Thyroid gland (tissue), 4 donors: ENCODE measurements at regions not wholly inside any gene's neighbourhood (a gene's known extent, or its start where the extent isn't known, plus 50 kb on each side); places are given as distances from the start of the nearest gene placed in this dataset.

Experiments used
- DNase-seq, 2 donors: peaks; one replicate each; pipeline ENCODE4 v3.0.0-alpha.2; 2019
- H3K27ac ChIP-seq, 3 donors: fragments of 200-600 bp; sonication (generic); 1 replicate in 2 of 3; 2 replicates in 1 of 3; pipeline ENCODE4 v1.5.1; 2016 to 2019; ENCODE audit warnings: mild to moderate bottlenecking in 1 of 3, moderate library complexity in 1 of 3
- H3K27me3 ChIP-seq: fragments of 200-600 bp; sonication (generic); one replicate; pipeline ENCODE4 v1.5.1; 2019
- H3K36me3 ChIP-seq, 2 donors: fragments of 200-600 bp; sonication (generic); one replicate each; pipeline ENCODE4 v1.5.1; 2016 to 2019
- H3K4me1 ChIP-seq, 2 donors: fragments of 200-600 bp; sonication (generic); one replicate each; pipeline ENCODE4 v1.5.1; 2017 to 2019
- H3K4me3 ChIP-seq, 3 donors: fragments of 200-600 bp; sonication (generic); replicated peaks in 1 of 3; 1 replicate in 2 of 3; 2 replicates in 1 of 3; pipeline ENCODE4 v1.5.1; 2016; ENCODE audit warnings: mild to moderate bottlenecking in 1 of 3
- H3K9me3 ChIP-seq: fragments of 200-600 bp; sonication (generic); one replicate; pipeline ENCODE4 v1.5.1; 2017
- POLR2A ChIP-seq, 2 donors: fragments of 450-650 bp; IDR thresholded peaks; one replicate each; pipeline ENCODE4 v1.6.1; 2017; ENCODE audit warnings: antibody characterized with exemption in 2 of 2, mild to moderate bottlenecking in 2 of 2, moderate library complexity in 1 of 2
- WGBS, 2 donors: methylation state at CpG; one replicate each; pipeline ENCODE4 v1.1.5; 2017; 5-methylcytosine and 5-hydroxymethylcytosine counted together
- intact Hi-C: fragments of 100-400 bp; cut with DNase I; formaldehyde crosslinking; loops from one replicate; pipeline ENCODE4 v1.15.1; 2023
- TF ChIP-seq, protein P1 (sequence below), 6 experiments: fragments of 200-600 bp in 3 of 6; fragments of 450-650 bp in 3 of 6; sonication (generic) in 3 of 6; IDR thresholded peaks; one replicate each; pipeline ENCODE4 v1.5.1; 2016 to 2019; ENCODE audit warnings: antibody characterized with exemption in 6 of 6, mild to moderate bottlenecking in 2 of 6, inconsistent platforms in 1 of 6, moderate library complexity in 1 of 6

DNA sequence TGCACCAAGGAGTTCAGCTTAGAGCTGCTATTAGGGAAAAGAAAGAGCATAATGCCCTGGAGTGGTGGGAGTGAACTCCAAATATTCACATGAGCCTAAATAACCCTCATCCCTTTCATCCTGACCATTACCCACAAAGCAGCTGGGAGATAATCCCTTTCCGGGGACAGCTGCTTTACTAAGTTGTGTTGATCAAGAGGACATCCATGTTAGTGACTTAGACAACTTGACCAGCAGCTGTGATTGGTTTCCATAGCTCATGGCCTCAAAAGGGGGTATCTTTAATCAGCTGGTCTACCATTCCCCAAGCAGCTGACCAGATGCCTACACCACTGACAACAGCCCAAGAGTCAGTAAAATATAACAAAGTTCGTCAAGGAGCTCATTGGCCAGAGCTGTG, 75.8 kb upstream of the LY86 start:
- no peaks in the 10 kb centered on the region for H3K4me1 ChIP-seq
- TF ChIP-seq, protein P1, sequence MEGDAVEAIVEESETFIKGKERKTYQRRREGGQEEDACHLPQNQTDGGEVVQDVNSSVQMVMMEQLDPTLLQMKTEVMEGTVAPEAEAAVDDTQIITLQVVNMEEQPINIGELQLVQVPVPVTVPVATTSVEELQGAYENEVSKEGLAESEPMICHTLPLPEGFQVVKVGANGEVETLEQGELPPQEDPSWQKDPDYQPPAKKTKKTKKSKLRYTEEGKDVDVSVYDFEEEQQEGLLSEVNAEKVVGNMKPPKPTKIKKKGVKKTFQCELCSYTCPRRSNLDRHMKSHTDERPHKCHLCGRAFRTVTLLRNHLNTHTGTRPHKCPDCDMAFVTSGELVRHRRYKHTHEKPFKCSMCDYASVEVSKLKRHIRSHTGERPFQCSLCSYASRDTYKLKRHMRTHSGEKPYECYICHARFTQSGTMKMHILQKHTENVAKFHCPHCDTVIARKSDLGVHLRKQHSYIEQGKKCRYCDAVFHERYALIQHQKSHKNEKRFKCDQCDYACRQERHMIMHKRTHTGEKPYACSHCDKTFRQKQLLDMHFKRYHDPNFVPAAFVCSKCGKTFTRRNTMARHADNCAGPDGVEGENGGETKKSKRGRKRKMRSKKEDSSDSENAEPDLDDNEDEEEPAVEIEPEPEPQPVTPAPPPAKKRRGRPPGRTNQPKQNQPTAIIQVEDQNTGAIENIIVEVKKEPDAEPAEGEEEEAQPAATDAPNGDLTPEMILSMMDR (IDR thresholded peaks at IDR 0.05) = no peak
- TF ChIP-seq POLR2A (IDR thresholded peaks at IDR 0.05) = no peak
- no peak overlapping the region for H3K27ac ChIP-seq
- no peak for DNase-seq
- H3K36me3 ChIP-seq = no peaks in the 10 kb centered on the region
- no peak overlapping the region for H3K4me3 ChIP-seq
- no peaks in the 10 kb centered on the region for H3K27me3 ChIP-seq
- H3K9me3 ChIP-seq = no peaks in the 10 kb centered on the region
- 90 to 93% methylated on average over 2 of the region's 2 CpGs for WGBS, 2 donors
- intact Hi-C loops = no loop called here

DNA sequence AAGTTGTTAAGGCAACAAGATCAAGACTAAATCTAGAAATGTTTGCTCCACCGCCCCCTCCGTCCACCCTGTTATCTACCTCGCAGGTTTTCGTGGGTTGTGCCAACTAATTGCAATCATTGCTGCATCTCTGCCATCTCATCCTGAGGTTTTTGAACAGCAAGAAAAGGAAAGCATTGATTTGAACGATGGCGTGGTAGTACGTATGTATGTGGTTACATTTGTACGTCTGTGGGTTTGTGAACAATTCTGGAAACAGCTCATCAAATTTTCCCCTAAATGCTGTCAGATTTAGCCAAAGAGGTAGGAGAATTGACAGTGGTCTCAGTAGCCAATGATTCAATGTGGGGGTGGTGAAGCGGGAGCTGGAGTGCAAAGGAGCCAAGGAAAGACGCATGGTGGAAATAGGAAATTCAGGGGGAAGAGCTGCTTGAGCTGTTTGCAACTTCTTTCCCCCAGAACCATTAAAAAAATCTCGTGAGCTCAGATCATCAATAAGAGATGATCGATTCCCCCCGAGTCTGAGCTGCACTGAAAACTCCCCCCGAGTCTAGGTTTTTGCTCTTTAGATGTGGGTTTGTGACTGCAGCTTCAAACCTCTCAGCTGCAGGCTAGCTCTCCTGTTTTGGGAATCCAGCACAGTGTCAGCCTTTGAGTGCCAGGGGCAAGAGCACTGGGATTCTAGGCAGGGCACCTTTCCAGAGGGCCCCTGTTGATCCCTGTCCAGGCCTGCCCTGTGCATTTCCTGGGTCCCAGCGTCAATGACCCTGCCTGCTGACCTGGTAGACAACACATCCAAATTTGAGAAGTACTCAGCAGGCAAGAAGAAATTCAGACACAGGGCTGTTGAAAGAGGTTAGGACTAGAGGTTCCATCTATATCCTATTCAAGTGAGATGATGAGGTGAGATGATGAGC, 72.6 kb upstream of the LY86 start:
- TF ChIP-seq, protein P1 (IDR thresholded peaks at IDR 0.05) = no peak
- no peak for TF ChIP-seq POLR2A (IDR thresholded peaks at IDR 0.05)
- whole genome bisulfite sequencing, 2 donors = 84 to 90% methylated on average over 15 of the region's 15 CpGs

DNA sequence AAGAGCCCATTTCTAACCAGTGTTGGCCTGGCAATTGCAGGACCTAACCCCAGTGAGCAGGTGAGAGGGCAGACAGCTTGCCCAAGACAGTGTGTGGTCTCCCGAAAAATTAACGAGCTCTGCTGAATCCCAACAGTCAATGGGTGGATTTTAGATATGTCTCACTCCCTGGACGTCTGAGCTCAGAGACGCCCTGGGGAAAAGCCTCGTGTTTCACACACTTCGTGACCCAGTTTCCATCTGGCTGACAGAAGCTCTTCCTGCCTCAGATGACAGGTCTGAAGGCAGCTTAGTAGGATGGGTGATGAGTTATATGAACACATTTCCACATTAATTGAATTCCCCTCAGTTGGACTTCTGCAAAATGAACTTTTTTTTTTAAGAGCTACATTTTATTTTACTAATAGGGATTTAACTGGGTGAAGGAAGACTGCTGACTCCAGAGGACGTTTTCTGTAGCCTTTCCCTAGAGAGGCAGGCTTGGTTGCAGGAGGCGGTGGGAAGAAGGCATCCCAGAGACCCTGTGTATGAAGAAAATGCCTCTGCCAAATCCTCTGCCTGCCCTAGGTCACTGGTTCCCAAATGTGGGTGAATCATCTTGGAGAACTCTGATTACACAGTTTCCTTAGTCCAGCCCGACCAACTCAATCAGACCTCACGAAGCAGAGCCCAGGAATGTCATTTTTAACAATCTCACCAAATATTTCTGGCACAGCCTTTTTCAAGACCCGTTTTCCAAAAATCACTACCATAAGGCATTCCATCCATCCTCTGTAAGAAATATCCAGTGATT, 71.7 kb upstream of the LY86 start:
- no peaks in the 10 kb centered on the region for H3K4me1 ChIP-seq
- H3K27me3 ChIP-seq = peaks cover 4% of the 10 kb centered on the region
- TF ChIP-seq, protein P1 (IDR thresholded peaks at IDR 0.05) = no peak
- TF ChIP-seq POLR2A (IDR thresholded peaks at IDR 0.05) = no peak
- no peaks in the 10 kb centered on the region for H3K9me3 ChIP-seq
- H3K27ac ChIP-seq = no peak overlapping the region
- no peak for DNase-seq
- no peaks in the 10 kb centered on the region for H3K36me3 ChIP-seq
- WGBS, 2 donors = 66 to 78% methylated on average over 11 of the region's 11 CpGs
- intact Hi-C loops = no loop called here
- no peak overlapping the region for H3K4me3 ChIP-seq

More for the DNA sequence above, 72.6 kb upstream of the LY86 start:
- H3K4me1 ChIP-seq = no peaks in the 10 kb centered on the region
- H3K9me3 ChIP-seq = no peaks in the 10 kb centered on the region
- intact Hi-C loops = no loop called here
- no peak for DNase-seq
- peaks cover 1% of the 10 kb centered on the region for H3K27me3 ChIP-seq
- H3K36me3 ChIP-seq = no peaks in the 10 kb centered on the region
- no peak overlapping the region for H3K4me3 ChIP-seq
- H3K27ac ChIP-seq = no peak overlapping the region

DNA sequence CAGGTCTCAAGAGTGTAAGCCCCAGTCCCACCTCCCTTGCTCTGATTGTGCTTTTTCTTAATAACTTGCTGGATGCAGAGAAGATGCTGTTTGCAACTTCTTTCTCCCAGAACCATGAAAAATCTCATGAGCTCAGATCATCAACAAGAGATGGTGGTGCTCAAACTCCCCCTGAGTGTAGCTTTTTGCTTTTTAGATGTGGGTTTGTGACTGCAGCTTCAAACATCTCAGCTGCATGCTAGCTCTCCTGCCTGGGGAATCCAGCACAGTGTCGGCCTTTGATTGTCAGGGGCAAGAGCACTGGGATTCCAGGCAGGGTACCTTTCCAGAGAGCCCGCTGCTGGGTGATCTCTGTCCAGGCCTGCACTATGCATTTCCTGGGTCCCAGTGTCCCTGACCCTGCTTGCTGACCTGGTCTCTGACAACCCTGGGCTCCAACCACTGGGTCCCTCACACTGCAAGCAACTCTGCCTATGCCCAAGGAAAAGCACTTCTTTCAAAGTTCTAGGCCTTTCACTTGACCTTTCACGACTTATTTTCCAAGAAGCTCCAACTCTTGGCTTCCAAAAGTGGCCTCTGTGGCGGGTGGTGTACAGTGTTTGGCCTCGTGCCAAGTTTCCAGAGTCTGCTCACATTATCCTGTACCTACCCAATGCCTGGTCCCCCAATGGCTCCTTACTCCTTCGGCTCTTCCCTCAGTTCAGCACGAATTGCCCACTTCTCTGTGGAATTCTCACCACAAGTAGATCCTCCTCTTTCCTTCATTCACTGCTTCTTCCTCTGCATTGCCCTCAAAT, 69.7 kb upstream of the LY86 start:
- 57 to 79% methylated on average over 7 of the region's 7 CpGs for WGBS, 2 donors
- no peak for DNase-seq
- no peak for TF ChIP-seq POLR2A (IDR thresholded peaks at IDR 0.05)
- TF ChIP-seq, protein P1 (IDR thresholded peaks at IDR 0.05) = no peak
- peaks cover 4% of the 10 kb centered on the region for H3K27me3 ChIP-seq
- H3K4me1 ChIP-seq = no peaks in the 10 kb centered on the region
- H3K4me3 ChIP-seq = no peak overlapping the region
- H3K27ac ChIP-seq = no peak overlapping the region
- no peaks in the 10 kb centered on the region for H3K9me3 ChIP-seq
- intact Hi-C loops = no loop called here
- no peaks in the 10 kb centered on the region for H3K36me3 ChIP-seq
